Activated T-cell treated with anti-CD3 and anti-CD28 coated beads, Interleukin-2, amount 50 U/mL, for 1 hour (primary cell): ENCODE measurements at regions not wholly inside any gene's neighbourhood (a gene's known extent, or its start where the extent isn't known, plus 50 kb on each side); places are given as distances from the start of the nearest gene placed in this dataset.

Source experiments
- DNase-seq: peaks from one replicate; pipeline ENCODE4 v3.0.0-alpha.2; 2020

DNA sequence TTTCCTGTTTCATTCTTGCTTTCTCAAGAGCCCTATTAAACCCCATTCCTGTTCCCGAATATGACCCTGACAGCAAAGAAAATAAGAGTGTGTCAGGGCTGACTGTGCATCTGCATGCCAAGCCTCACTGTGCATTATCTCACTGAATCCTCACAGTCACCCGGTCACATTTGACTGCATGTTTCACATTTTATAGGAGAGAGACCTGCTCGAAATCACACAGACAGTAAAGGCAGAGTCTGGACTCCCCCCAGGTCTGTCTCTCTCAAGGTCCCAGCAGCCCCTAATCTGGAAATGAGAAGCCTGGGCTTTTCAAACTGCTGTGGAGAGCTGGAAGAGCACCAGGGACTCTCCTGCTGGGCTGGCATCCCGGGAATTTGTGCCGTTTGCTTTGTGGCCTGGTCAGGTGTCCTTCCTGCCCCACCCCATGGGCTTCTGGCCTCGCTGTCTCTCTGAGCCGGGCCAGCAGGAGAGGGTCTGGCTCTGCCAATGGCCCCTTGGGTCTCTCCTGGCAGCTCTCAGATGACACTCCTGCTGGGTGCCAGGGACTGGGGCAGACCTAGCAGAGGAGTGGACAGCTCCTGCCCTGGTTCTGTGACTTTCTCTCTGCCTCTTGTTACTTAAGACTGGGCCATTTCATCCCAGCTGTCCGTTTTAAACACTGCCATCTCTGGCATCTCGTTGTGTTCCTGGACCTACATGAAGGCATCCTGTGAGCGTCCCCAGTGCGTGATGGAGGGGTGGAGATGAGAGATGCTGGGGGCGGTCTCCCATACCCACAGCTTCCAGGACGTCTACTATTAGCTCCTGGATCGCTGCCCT is 173.6 kb downstream of the ARHGAP12 start:
- no peak for DNase-seq

GRCh38 chr10:31753681-31754080 is 174.9 kb downstream of the ARHGAP12 start:
- no peak for DNase-seq

DNA sequence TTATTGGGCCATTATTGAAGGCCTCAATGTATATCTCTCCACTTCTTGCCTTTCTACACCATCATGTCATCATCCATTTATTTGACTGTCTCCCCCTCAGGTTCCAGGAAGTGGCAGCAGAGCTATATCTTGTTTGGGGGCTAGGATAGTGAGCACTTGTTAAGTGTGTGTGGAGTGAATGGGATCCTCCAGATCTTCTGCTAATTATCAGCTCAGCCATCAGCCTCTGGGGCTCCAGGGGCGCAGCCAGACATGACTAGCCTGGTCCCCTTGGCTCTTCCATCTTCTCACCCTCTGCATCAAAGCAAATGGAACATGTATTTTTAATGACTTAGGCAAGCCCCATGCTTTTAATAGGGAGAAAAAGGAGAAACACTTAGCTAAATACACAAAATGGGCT is 176.5 kb downstream of the ARHGAP12 start:
- no peak for DNase-seq

DNA sequence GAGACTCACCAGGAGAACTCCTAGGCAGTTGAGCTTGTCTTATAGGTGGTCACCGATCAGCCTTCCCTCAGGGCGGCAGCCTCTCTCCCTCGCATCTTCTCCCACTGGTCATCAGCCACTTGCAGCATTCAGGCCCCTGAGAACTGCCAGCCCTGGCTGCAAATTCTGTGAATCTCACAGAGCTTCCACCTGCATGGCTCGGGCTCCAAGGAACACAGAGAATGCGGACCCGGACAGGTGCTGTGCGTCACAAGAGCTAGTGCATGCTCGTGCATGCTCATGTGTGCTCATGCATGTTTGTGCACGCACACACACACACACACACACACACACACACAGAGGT is 176.9 kb downstream of the ARHGAP12 start:
- no peak for DNase-seq

- DNase-seq = no peak
Observed at GRCh38 chr10:31751051-31751737, 177.4 kb downstream of the ARHGAP12 start.

GRCh38 chr10:31749981-31750840 is 178.4 kb downstream of the ARHGAP12 start:
- no peak for DNase-seq

DNA sequence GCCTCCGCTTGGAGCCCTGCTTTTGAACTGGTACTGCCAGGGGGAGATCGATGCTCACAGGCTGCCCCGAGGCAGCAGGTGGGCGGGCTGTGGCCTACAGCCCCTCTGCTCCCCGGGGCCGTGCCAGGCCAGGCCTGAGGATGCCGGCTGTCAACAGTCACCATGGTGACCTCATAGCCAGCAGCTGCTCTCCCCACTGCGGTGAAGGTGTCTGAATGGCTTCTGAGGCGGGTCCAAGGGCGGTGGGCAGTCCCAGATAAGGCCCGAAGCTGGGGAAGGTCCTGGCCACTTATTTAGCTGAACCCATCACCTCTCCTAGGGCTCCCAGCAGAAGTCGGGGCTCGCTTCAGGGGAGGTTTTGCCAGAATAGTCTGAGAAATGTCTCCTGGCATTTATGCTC is 179.3 kb downstream of the ARHGAP12 start:
- no peak for DNase-seq

- DNase-seq = no peak
Observed at GRCh38 chr10:31745612-31746376, 182.8 kb downstream of the ARHGAP12 start.

GRCh38 chr10:31744025-31744424 is 184.6 kb downstream of the ARHGAP12 start:
- no peak for DNase-seq

- no peak for DNase-seq
Observed at GRCh38 chr10:31742255-31742654, 186.4 kb downstream of the ARHGAP12 start.

DNA sequence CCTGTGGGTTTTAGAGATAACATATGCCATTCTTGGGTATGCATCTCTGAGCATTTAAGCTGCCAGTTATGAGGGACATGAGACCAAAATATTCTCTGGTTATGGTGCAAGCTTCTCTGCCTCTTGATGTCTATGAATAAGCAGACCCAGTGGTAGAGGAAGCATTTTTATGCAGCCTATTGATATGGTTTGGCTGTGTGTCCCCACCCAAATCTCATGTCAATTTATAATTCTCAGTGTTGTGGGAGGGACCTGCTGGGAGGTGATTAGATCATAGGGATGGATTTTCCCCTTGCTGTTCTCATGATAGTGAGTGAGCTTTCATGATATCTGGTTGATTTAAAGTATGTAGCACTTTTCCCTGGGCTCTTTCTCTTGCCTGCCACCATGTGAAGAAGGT is 187.2 kb downstream of the ARHGAP12 start:
- DNase-seq = no peak

GRCh38 chr10:31739711-31740110 is 188.9 kb downstream of the ARHGAP12 start:
- no peak for DNase-seq

DNA sequence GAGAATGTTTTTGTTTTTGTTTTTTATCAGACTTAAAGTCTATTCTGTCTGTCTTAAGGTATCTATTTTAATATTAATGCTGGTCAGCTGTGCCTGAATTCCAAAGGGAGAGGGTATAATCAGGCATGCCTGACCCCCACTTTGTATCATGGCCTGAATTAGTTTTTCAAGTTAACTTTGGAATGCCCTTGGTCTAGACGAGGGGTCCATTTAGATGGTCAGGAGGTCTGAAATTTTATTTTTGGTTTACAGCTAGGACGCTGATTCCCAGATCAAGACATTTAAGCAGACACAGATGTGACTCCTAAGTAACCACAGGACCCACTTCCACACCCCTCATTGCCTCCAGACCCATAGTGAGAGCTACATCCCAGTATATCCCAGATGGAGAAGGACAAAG is 189.5 kb downstream of the ARHGAP12 start:
- DNase-seq = no peak

GRCh38 chr10:31731711-31732110 is 196.9 kb downstream of the ARHGAP12 start:
- DNase-seq = no peak

DNA sequence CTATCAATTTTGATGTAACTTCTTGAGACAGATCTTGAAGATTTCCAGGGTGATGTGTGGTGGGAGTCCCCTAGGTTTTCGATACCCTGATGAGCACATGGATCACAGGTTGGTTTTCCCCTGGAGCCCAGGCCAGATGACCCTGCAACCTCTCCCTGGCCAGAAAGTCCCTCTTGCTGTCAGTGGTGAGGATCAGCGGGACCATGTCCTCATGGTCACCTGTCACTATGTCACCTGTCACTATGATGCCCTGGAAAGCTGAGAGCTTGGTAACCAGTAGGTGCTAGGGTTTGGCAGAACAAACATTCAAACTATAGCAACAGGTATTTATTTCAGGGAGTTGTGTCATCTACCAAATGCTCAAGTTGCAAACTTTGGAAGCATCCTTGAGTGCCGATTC is 197.9 kb downstream of the ARHGAP12 start:
- DNase-seq = no peak

DNA sequence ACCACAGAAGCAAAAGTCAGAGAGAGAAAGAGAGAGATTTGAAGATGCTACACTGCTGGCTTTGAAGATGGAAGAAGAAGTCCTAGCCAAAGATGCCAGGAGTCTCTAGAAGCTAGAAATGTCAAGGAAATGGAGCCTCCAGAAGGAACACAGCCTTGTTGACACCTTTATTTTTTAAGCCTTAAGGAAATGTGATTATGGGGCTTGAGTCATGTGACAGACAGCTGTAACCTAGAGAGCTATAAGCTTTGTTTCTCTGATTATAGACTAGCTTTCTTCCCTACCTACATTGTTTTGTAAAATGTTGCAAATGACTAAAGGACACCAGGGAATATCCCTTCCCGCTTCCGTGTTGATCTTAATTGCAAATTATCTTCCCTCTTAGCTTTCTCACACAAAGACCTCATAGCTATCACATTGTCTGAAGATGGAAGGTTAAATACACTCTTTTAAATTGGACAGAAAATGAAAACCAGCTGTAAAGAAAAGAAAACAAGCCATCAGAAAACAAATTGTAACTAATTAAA is 199.9 kb downstream of the ARHGAP12 start:
- no peak for DNase-seq

GRCh38 chr10:31725436-31725835 is 203.2 kb downstream of the ARHGAP12 start:
- no peak for DNase-seq

DNA sequence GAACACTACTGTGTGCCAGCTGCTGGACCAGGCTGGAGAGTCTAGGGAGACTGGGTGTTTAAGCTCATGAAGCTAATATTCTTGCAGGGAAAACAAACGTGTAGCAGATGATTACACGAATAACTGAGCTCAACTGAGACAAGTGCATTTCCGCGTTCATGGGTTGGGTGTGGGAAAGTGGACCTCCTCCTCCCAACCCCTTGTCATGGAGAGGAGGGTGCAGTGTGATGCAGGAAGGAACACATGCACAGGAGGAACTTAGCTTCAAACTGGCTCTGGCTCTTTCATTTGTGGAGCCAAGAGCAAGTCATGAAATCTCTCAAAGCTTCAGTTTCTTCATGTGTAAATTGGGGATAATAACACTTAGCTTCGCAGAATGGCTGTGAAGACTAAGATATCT is 204.3 kb downstream of the ARHGAP12 start:
- no peak for DNase-seq

DNA sequence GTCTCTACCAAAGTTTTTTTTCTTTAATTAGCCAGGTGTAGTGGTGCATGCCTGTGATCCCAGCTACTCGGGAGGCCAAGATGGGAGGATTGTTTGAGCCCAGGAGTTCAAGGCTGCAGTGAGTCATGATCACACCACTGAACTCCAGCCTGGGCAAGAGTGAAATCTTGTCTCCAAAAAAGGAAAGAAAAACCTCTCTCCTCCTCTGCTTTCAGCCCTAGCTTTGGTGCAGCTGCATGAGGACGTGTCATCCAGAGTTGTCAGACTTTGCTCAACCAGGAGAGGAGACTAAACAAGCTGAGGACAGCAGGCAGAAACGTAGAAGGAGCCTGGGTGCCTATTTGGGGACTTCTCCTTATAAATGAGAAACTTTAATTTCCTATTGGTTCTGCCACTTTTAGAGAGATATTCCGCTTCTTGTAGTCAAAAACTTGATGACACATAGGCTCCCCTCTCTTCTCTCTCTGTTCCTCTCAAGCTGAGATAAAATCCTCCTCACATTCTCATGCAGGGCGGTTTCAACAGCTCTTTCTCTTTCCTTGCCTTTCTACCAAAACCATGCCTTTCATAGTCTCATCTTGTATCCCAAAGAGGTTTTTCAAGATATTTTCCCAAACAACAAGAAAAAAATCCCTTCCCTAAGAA is 205.4 kb downstream of the ARHGAP12 start:
- DNase-seq = no peak

DNA sequence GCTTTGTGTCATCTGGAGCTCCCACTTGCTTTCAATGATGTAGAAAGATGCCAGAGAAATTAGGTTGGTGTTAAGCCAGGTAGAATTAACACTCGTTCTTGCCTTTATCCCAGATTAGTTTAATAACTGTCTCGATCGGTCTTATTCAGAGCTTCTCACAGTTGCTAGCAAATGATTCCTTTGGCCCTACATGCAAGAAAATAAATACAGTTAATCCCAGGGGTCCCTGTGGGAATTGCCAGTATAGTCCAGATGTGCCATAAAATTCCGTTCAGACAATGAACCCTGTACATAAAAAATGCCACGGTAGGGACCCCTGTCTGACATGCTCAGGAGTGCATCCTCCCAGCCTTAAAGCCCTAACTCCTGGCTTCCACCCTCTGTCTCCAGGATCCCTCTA is 207.5 kb downstream of the ARHGAP12 start:
- no peak for DNase-seq

GRCh38 chr10:31720546-31720945 is 208.1 kb downstream of the ARHGAP12 start:
- DNase-seq = no peak

DNA sequence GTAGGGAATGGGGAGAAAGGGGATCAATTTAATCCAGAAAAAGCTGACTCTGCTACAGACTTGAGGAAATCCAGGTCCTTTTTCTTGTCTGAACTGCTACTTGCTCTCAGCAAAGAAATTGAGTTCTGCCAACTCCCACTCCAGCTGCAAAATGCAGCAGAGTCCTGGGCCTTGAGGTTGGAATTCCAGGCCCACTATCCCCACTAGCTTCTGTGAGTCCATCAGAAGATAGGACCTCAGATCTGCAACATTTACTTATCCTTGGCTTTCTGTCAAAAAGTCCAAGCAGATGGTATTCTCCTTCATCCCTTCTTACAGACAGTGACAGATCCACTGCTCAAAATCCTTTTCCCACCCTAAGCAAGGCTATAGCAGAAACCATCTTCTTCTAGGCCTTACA is 219.2 kb downstream of the ARHGAP12 start:
- no peak for DNase-seq
